A549 (cell line): ENCODE measurements at regions not wholly inside any gene's neighbourhood (a gene's known extent, or its start where the extent isn't known, plus 50 kb on each side); places are given as distances from the start of the nearest gene placed in this dataset.

Experiments used
- ATAC-seq, 2 experiments: fragments of 200-7000 bp in 1 of 2; fragments of >200 bp in 1 of 2; cut with Nextera tagmentation in 1 of 2; cut with Tn5 transposase in 1 of 2; 3 replicates each; pipeline versions ENCODE4 v1.8.0 to v1.9.1; 2018 to 2020; ENCODE audit warnings: mild to moderate bottlenecking in 1 of 2, moderate library complexity in 1 of 2
- CTCF ChIA-PET: fragments of 300-600 bp; sonication (Branson Sonifier 250); formaldehyde crosslinking; extraction: SDS; loops from one replicate; lab custom pipeline; 2021; ENCODE audit warnings: antibody characterized with exemption, inconsistent platforms; lab: Yijun Ruan, JAX
- POLR2A ChIA-PET: fragments of 350-600 bp; formaldehyde crosslinking; extraction: SDS; loops from one replicate; lab custom pipeline; 2021; ENCODE audit warnings: antibody characterized with exemption, inconsistent platforms; lab: Yijun Ruan, JAX
- DNase-seq, 2 experiments: peaks; one replicate each; pipeline versions ENCODE4 v3.0.0 to v3.0.0-alpha.2; 2011 to 2016; ENCODE audit warnings: low read depth in 1 of 2, low spot score in 1 of 2
- FAIRE-seq: peaks from 2 replicates; lab custom pipeline; 2011; peaks lifted over from hg19 to GRCh38; lab: Jason Lieb, UNC
- H3K27ac ChIP-seq, 2 experiments: fragments of >200 bp; sonication (Bioruptor Twin); formaldehyde crosslinking; 3 replicates each; pipeline ENCODE4 v1.5.1; 2016 to 2017
- H3K4me1 ChIP-seq: fragments of >200 bp; sonication (Bioruptor Twin); formaldehyde crosslinking; 3 replicates; pipeline ENCODE4 v1.6.1; 2016
- H3K4me2 ChIP-seq: fragments of >200 bp; sonication (Bioruptor Twin); formaldehyde crosslinking; 3 replicates; pipeline ENCODE4 v1.6.1; 2016
- H3K4me3 ChIP-seq: fragments of >200 bp; sonication (Bioruptor Twin); formaldehyde crosslinking; 3 replicates; pipeline ENCODE4 v1.5.1; 2016
- H3K9me3 ChIP-seq: fragments of >200 bp; sonication (Bioruptor Twin); formaldehyde crosslinking; 3 replicates; pipeline ENCODE4 v1.6.1; 2016
- BCL3 ChIP-seq: fragments of >200 bp; sonication (Bioruptor Twin); formaldehyde crosslinking; IDR thresholded peaks from 3 replicates; pipeline ENCODE4 v1.6.1; 2016
- CBX2 ChIP-seq: fragments of 200-600 bp; sonication (generic); IDR thresholded peaks from 2 replicates; pipeline ENCODE4 v1.6.1; 2016; ENCODE audit warnings: low read depth, mild to moderate bottlenecking, borderline replicate concordance
- CBX8 ChIP-seq: fragments of 200-600 bp; sonication (generic); IDR thresholded peaks from 2 replicates; pipeline ENCODE4 v1.6.1; 2016
- CEBPB ChIP-seq, 2 experiments: fragments of >200 bp in 1 of 2; sonication (Bioruptor Twin) in 1 of 2; formaldehyde crosslinking in 1 of 2; IDR thresholded peaks; 2 replicates each; pipeline ENCODE4 v1.6.1; 2012 to 2016
- CHD2 ChIP-seq: fragments of 150-350 bp; IDR thresholded peaks from 2 replicates; pipeline ENCODE4 v1.6.1; 2014; ENCODE audit warnings: low read length; ENCODE audit not compliant: partially characterized antibody
- CHD4 ChIP-seq: fragments of 200-600 bp; sonication (generic); IDR thresholded peaks from 2 replicates; pipeline ENCODE4 v1.6.1; 2016; ENCODE audit warnings: antibody characterized with exemption, mild to moderate bottlenecking, borderline replicate concordance
- EHF ChIP-seq: fragments of 250-450 bp; sonication (Bioruptor Pico); IDR thresholded peaks from 2 replicates; pipeline ENCODE4 v1.5.0; 2020; ENCODE audit warnings: mild to moderate bottlenecking
- EHMT2 ChIP-seq: fragments of 200-600 bp; sonication (generic); IDR thresholded peaks from 2 replicates; pipeline ENCODE4 v1.6.1; 2016; ENCODE audit warnings: antibody characterized with exemption, low read depth, mild to moderate bottlenecking, moderate library complexity
- ELK1 ChIP-seq: fragments of 150-350 bp; IDR thresholded peaks from 2 replicates; pipeline ENCODE4 v1.6.1; 2014; ENCODE audit warnings: low read depth, mild to moderate bottlenecking, low read length
- EP300 ChIP-seq, 2 experiments: fragments of >200 bp; sonication (Bioruptor Twin); formaldehyde crosslinking; IDR thresholded peaks; 2 replicates in 1 of 2; 3 replicates in 1 of 2; pipeline ENCODE4 v1.6.1; 2016 to 2017
- ESRRA ChIP-seq: fragments of 150-350 bp; IDR thresholded peaks from 2 replicates; pipeline ENCODE4 v1.6.1; 2014; ENCODE audit warnings: mild to moderate bottlenecking, low read length, borderline replicate concordance
- FOSB ChIP-seq: fragments of 250-450 bp; sonication (Bioruptor Pico); IDR thresholded peaks from 2 replicates; pipeline ENCODE4 v1.5.0; 2020; ENCODE audit warnings: mild to moderate bottlenecking, moderate library complexity
- HDAC2 ChIP-seq: fragments of 200-600 bp; sonication (generic); IDR thresholded peaks from 2 replicates; pipeline ENCODE4 v1.6.1; 2016
- HES2 ChIP-seq: fragments of >200 bp; sonication (Bioruptor Twin); formaldehyde crosslinking; IDR thresholded peaks from 2 replicates; pipeline ENCODE4 v1.6.1; 2016
- HEYL ChIP-seq: fragments of 250-450 bp; sonication (Bioruptor Pico); IDR thresholded peaks from 2 replicates; pipeline ENCODE4 v1.8.0; 2021; ENCODE audit warnings: mild to moderate bottlenecking, moderate library complexity
- HOXA7 ChIP-seq: fragments of 250-450 bp; sonication (Bioruptor Pico); IDR thresholded peaks from 2 replicates; pipeline ENCODE4 v1.5.0; 2020; ENCODE audit warnings: mild to moderate bottlenecking, moderate library complexity
- HOXB5 ChIP-seq: fragments of 250-450 bp; sonication (Bioruptor Pico); IDR thresholded peaks from 2 replicates; pipeline ENCODE4 v1.5.0; 2020; ENCODE audit warnings: mild to moderate bottlenecking, moderate library complexity
- JUN ChIP-seq, 2 experiments: fragments of >200 bp; sonication (Bioruptor Twin); formaldehyde crosslinking; IDR thresholded peaks; 2 replicates in 1 of 2; 3 replicates in 1 of 2; pipeline ENCODE4 v1.6.1; 2016 to 2017
- JUNB ChIP-seq: fragments of >200 bp; sonication (Bioruptor Twin); formaldehyde crosslinking; IDR thresholded peaks from 2 replicates; pipeline ENCODE4 v1.6.1; 2016
- KDM5A ChIP-seq: fragments of 200-600 bp; sonication (generic); IDR thresholded peaks from 2 replicates; pipeline ENCODE4 v1.6.1; 2016; ENCODE audit warnings: antibody characterized with exemption, mild to moderate bottlenecking
- NFE2L2 ChIP-seq: fragments of 150-350 bp; conservative IDR thresholded peaks from 2 replicates; pipeline ENCODE4 v1.6.1; 2014; ENCODE audit warnings: low read length
- NPAS2 ChIP-seq: fragments of 250-450 bp; sonication (Bioruptor Pico); IDR thresholded peaks from 2 replicates; pipeline ENCODE4 v1.8.0; 2022; ENCODE audit warnings: mild to moderate bottlenecking, moderate library complexity, borderline replicate concordance
- PHF8 ChIP-seq: fragments of 200-600 bp; sonication (generic); IDR thresholded peaks from 2 replicates; pipeline ENCODE4 v1.6.1; 2016; ENCODE audit warnings: low read depth, mild to moderate bottlenecking, antibody characterized with exemption, moderate library complexity, borderline replicate concordance
- RNF2 ChIP-seq: fragments of 200-600 bp; sonication (generic); IDR thresholded peaks from 2 replicates; pipeline ENCODE4 v1.6.1; 2016; ENCODE audit warnings: low read depth, mild to moderate bottlenecking, antibody characterized with exemption, moderate library complexity, borderline replicate concordance
- SREBF2 ChIP-seq: fragments of 450-650 bp; IDR thresholded peaks from 2 replicates; pipeline ENCODE4 v1.6.1; 2014; ENCODE audit warnings: mild to moderate bottlenecking, moderate library complexity
- USF2 ChIP-seq: fragments of 450-650 bp; IDR thresholded peaks from 2 replicates; pipeline ENCODE4 v1.6.1; 2014; ENCODE audit warnings: antibody characterized with exemption
- ZNF302 ChIP-seq: fragments of 250-450 bp; sonication (Bioruptor Pico); IDR thresholded peaks from 2 replicates; pipeline ENCODE4 v1.9.0; 2021; ENCODE audit warnings: inconsistent platforms, mild to moderate bottlenecking, moderate library complexity
- ZSCAN20 ChIP-seq: fragments of 250-450 bp; sonication (Bioruptor Pico); IDR thresholded peaks from 2 replicates; pipeline ENCODE4 v1.8.0; 2022; ENCODE audit warnings: mild to moderate bottlenecking, moderate library complexity
- WGBS: methylation state at CpG from one replicate; pipeline ENCODE4 v1.1.6; 2017; ENCODE audit errors: missing lambda C conversion rate; 5-methylcytosine and 5-hydroxymethylcytosine counted together

- WGBS, result 10% methylated on average over 4 of the region's 4 CpGs
- FAIRE-seq, result no peak
- CTCF ChIA-PET, result no interaction called here
These were observed 477.7 kb upstream of the HS6ST1 start for GRCh38 chr2:128796321-128796720.

GRCh38 chr2:128797092-128797491 is 478.4 kb upstream of the HS6ST1 start:
- Histone ChIP-seq H3K4me2 (no peak overlapping the region), H3K4me3 (no peak overlapping the region), H3K9me3 (no peaks in the 10 kb centered on the region), H3K4me1 (no peaks in the 10 kb centered on the region), H3K27ac (no peak overlapping the region)
- WGBS, result 0% methylated on average over 4 of the region's 4 CpGs
- CTCF ChIA-PET, result no interaction called here
- TF ChIP-seq SREBF2, result no peak
- TF ChIP-seq BCL3, result no peak
- TF ChIP-seq HES2, result no peak
- no peak for TF ChIP-seq JUNB
- no peak for TF ChIP-seq HOXB5 (CRISPR knock-in tag)
- TF ChIP-seq CEBPB (IDR thresholded peaks at IDR 0.05), result no peak
- no peak for TF ChIP-seq EP300 (IDR thresholded peaks at IDR 0.05)
- no peak for TF ChIP-seq RNF2
- FAIRE-seq (no peak), DNase-seq (no peak), ATAC-seq (no peak)
- POLR2A ChIA-PET, result no interaction called here

More at GRCh38 chr2:128796321-128796720, 477.7 kb upstream of the HS6ST1 start:
- no peak overlapping the region for H3K4me2 ChIP-seq
- no peak overlapping the region for H3K4me3 ChIP-seq
- DNase-seq (no peak), ATAC-seq (no peak)
- H3K4me1 ChIP-seq, result no peaks in the 10 kb centered on the region
- no peaks in the 10 kb centered on the region for H3K9me3 ChIP-seq
- POLR2A ChIA-PET, result no interaction called here
- no peak for TF ChIP-seq PHF8
- TF ChIP-seq ZSCAN20 (CRISPR knock-in tag), result no peak
- no peak for TF ChIP-seq JUN (IDR thresholded peaks at IDR 0.05)
- no peak for TF ChIP-seq CHD2
- no peak for TF ChIP-seq CBX8
- TF ChIP-seq SREBF2, result no peak
- TF ChIP-seq KDM5A, result no peak
- H3K27ac ChIP-seq, result no peak overlapping the region

GRCh38 chr2:128797533-128797932 is 478.9 kb upstream of the HS6ST1 start:
- ChIA-PET POLR2A (no interaction called here), CTCF (no interaction called here)
- Histone ChIP-seq H3K27ac (no peak overlapping the region), H3K4me2 (no peak overlapping the region), H3K9me3 (no peaks in the 10 kb centered on the region), H3K4me3 (no peak overlapping the region), H3K4me1 (no peaks in the 10 kb centered on the region)
- TF ChIP-seq CBX8 (no peak), HES2 (no peak), NFE2L2 (no peak), NPAS2 (CRISPR knock-in tag) (no peak), HDAC2 (no peak), SREBF2 (no peak), HEYL (no peak), HOXB5 (CRISPR knock-in tag) (no peak), HOXA7 (CRISPR knock-in tag) (no peak), USF2 (no peak), ESRRA (no peak), EHF (CRISPR knock-in tag) (no peak), ZNF302 (CRISPR knock-in tag) (no peak), ELK1 (no peak), EHMT2 (no peak), CBX2 (no peak), FOSB (no peak), ZSCAN20 (CRISPR knock-in tag) (no peak), CHD4 (no peak)
- 15% methylated on average over 7 of the region's 7 CpGs for WGBS
- ATAC-seq (no peak), DNase-seq (no peak), FAIRE-seq (no peak)
